HEK293 (cell line): ENCODE measurements at regions not wholly inside any gene's neighbourhood (a gene's known extent, or its start where the extent isn't known, plus 50 kb on each side); places are given as distances from the start of the nearest gene placed in this dataset.

Source experiments
- CTCF ChIA-PET: fragments of 350-600 bp; formaldehyde crosslinking; extraction: SDS; loops from one replicate; lab custom pipeline; 2021; ENCODE audit warnings: antibody characterized with exemption; lab: Yijun Ruan, JAX
- POLR2A ChIA-PET: fragments of 300-600 bp; formaldehyde crosslinking; extraction: SDS; loops from one replicate; lab custom pipeline; 2020; ENCODE audit warnings: antibody characterized with exemption, inconsistent platforms; lab: Yijun Ruan, JAX
- H3K27ac ChIP-seq: fragments of 200-500 bp; sonication (Bioruptor generic); 2 replicates; pipeline ENCODE4 v1.5.1; 2014; ENCODE audit warnings: low read depth, low read length, control low read depth, inconsistent platforms; ENCODE audit errors: extremely low read depth
- H3K36me3 ChIP-seq, 2 experiments: fragments of 200-500 bp in 1 of 2; sonication (Bioruptor generic) in 1 of 2; 1 replicate in 1 of 2; 2 replicates in 1 of 2; pipeline ENCODE4 v1.5.1; 2014 to 2017; ENCODE audit warnings: inconsistent platforms in 2 of 2, low read length in 2 of 2; ENCODE audit not compliant: control insufficient read depth in 2 of 2, insufficient read depth in 1 of 2
- H3K4me1 ChIP-seq: fragments of 200-500 bp; sonication (Bioruptor generic); 2 replicates; pipeline ENCODE4 v1.5.1; 2014; ENCODE audit warnings: mild to moderate bottlenecking, low read length, inconsistent platforms; ENCODE audit not compliant: control insufficient read depth, insufficient read depth
- H3K4me3 ChIP-seq: 2 replicates; pipeline ENCODE4 v1.5.1; 2011; ENCODE audit warnings: low read depth, mild to moderate bottlenecking, control low read depth, low read length, moderate library complexity
- H3K9me3 ChIP-seq: fragments of 200-500 bp; sonication (Bioruptor generic); 2 replicates; pipeline ENCODE4 v1.5.1; 2014; ENCODE audit warnings: low read depth, low read length, inconsistent platforms; ENCODE audit not compliant: control insufficient read depth, insufficient read depth
- HOXA7 ChIP-seq: sonication (generic); formaldehyde crosslinking; IDR thresholded peaks from 2 replicates; pipeline ENCODE4 v1.8.1; 2022; ENCODE audit warnings: missing genetic modification reagents, borderline replicate concordance
- OSR2 ChIP-seq: fragments of 450-650 bp; formaldehyde crosslinking; IDR thresholded peaks from 2 replicates; pipeline ENCODE4 v1.5.1; 2016; ENCODE audit warnings: missing biosample characterization, missing genetic modification characterization
- RBAK ChIP-seq: fragments of 450-650 bp; formaldehyde crosslinking; IDR thresholded peaks from 2 replicates; pipeline ENCODE4 v1.5.1; 2016; ENCODE audit warnings: missing biosample characterization, missing genetic modification characterization
- SCRT2 ChIP-seq: fragments of 450-650 bp; formaldehyde crosslinking; IDR thresholded peaks from 2 replicates; pipeline ENCODE4 v1.5.1; 2016; ENCODE audit warnings: missing biosample characterization, missing genetic modification characterization
- ZBTB8A ChIP-seq: fragments of 450-650 bp; formaldehyde crosslinking; IDR thresholded peaks from 2 replicates; pipeline ENCODE4 v1.5.1; 2016; ENCODE audit warnings: missing biosample characterization, missing genetic modification characterization
- ZNF2 ChIP-seq: fragments of 450-650 bp; formaldehyde crosslinking; IDR thresholded peaks from 2 replicates; pipeline ENCODE4 v1.5.1; 2016; ENCODE audit warnings: missing biosample characterization, missing genetic modification characterization
- ZNF266 ChIP-seq: fragments of 450-650 bp; formaldehyde crosslinking; IDR thresholded peaks from 2 replicates; pipeline ENCODE4 v1.5.1; 2016; ENCODE audit warnings: missing biosample characterization, missing genetic modification characterization, low read depth
- ZNF394 ChIP-seq: fragments of 450-650 bp; formaldehyde crosslinking; IDR thresholded peaks from 2 replicates; pipeline ENCODE4 v1.5.1; 2016; ENCODE audit warnings: missing biosample characterization, missing genetic modification characterization, mild to moderate bottlenecking, moderate library complexity, borderline replicate concordance
- ZNF510 ChIP-seq: fragments of 450-650 bp; formaldehyde crosslinking; IDR thresholded peaks from 2 replicates; pipeline ENCODE4 v1.5.1; 2018; ENCODE audit warnings: mild to moderate bottlenecking, missing genetic modification characterization, missing biosample characterization; ENCODE audit not compliant: insufficient replicate concordance
- ZNF561 ChIP-seq: fragments of 450-650 bp; IDR thresholded peaks from 2 replicates; pipeline ENCODE4 v1.5.1; 2018; ENCODE audit warnings: missing biosample characterization, missing genetic modification characterization, borderline replicate concordance
- ZNF629 ChIP-seq: fragments of 450-650 bp; formaldehyde crosslinking; IDR thresholded peaks from 2 replicates; pipeline ENCODE4 v1.5.1; 2017; ENCODE audit warnings: missing biosample characterization, missing genetic modification characterization
- ZNF701 ChIP-seq: fragments of 450-650 bp; formaldehyde crosslinking; IDR thresholded peaks from 2 replicates; pipeline ENCODE4 v1.5.1; 2016; ENCODE audit warnings: missing biosample characterization, missing genetic modification characterization
- ZNF76 ChIP-seq: fragments of 450-650 bp; formaldehyde crosslinking; IDR thresholded peaks from 2 replicates; pipeline ENCODE4; 2016; ENCODE audit warnings: low read depth, missing biosample characterization, missing genetic modification characterization, borderline replicate concordance
- ZNF792 ChIP-seq: fragments of 450-650 bp; formaldehyde crosslinking; IDR thresholded peaks from 2 replicates; pipeline ENCODE4 v1.5.1; 2016; ENCODE audit warnings: missing biosample characterization, missing genetic modification characterization
- ZNF843 ChIP-seq: fragments of 450-650 bp; formaldehyde crosslinking; IDR thresholded peaks from 2 replicates; pipeline ENCODE4 v1.5.1; 2016; ENCODE audit warnings: missing biosample characterization, missing genetic modification characterization
- TF ChIP-seq, protein P1 (sequence below): fragments of 450-650 bp; formaldehyde crosslinking; IDR thresholded peaks from 2 replicates; pipeline ENCODE4 v1.5.1; 2016; ENCODE audit warnings: missing biosample characterization, missing genetic modification characterization
- TF ChIP-seq, protein P2 (sequence below): fragments of 450-650 bp; formaldehyde crosslinking; IDR thresholded peaks from 2 replicates; pipeline ENCODE4 v1.5.1; 2017; ENCODE audit warnings: missing biosample characterization, missing genetic modification characterization
- TF ChIP-seq, protein P3 (sequence below): fragments of 450-650 bp; formaldehyde crosslinking; IDR thresholded peaks from 2 replicates; pipeline ENCODE4 v1.5.1; 2016; ENCODE audit warnings: missing biosample characterization, missing genetic modification characterization
- TF ChIP-seq, protein P4 (sequence below): fragments of 450-650 bp; formaldehyde crosslinking; IDR thresholded peaks from 2 replicates; pipeline ENCODE4 v1.5.1; 2016; ENCODE audit warnings: missing biosample characterization, missing genetic modification characterization
- TF ChIP-seq, protein P5 (sequence below): sonication (generic); formaldehyde crosslinking; IDR thresholded peaks from 2 replicates; pipeline ENCODE4 v1.8.1; 2022; ENCODE audit warnings: mild to moderate bottlenecking, moderate library complexity, missing genetic modification reagents
- TF ChIP-seq, protein P6 (sequence below): fragments of 450-650 bp; formaldehyde crosslinking; IDR thresholded peaks from 2 replicates; pipeline ENCODE4 v1.5.1; 2016; ENCODE audit warnings: missing biosample characterization, missing genetic modification characterization
- TF ChIP-seq, protein P7 (sequence below): fragments of 450-650 bp; formaldehyde crosslinking; IDR thresholded peaks from 2 replicates; pipeline ENCODE4 v1.5.1; 2017; ENCODE audit warnings: missing biosample characterization, missing genetic modification characterization

DNA sequence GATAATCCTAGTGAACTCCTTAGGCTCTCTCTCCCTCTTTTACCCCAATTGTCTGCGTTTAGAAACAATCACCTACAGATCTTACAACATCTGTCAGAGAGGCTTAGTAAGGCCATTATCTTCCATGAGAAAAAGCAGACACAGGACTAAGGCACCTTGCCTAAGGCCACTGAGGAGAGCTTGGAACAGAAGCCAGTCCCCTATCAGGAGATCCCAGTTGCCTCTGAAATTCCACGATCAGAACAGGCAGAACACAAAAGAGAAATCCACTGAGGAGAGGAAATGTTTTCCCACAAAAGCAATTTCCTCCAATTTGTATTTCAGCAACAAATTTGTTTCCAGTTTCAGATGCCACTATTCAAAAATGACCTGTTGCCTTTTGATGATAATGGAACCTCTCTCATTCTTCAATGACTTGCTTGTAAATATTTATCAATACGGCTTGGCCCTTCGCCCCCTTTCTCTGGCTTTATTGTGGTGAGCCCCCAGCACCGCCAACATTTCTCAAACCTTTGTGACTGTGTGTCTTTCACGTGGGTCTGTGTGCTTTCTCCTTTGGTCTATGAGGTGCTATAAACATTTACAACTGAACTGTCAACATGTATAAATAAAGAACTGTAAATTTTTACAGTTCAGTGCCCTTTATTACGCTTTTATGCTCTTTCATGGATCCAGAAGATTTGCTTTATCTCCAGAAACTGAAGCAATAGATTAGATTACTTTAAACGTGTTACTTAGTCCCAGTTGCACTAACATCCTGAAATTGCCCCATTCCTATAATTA, 187.8 kb upstream of the PHACTR1 start:
- peak overlapping the region; percentile 47 for H3K27ac ChIP-seq
- H3K9me3 ChIP-seq: no peaks in the 10 kb centered on the region
- no peaks in the 10 kb centered on the region for H3K36me3 ChIP-seq
- ChIA-PET CTCF (interaction anchor here (0.6 to 0.7 kb wide), 3 partner anchors 8 to 242 kb away, joined by 3 read pairs; no protein-coding TSS in a partner anchor), POLR2A (no interaction called here)
- H3K4me3 ChIP-seq: no peak overlapping the region
- H3K4me1 ChIP-seq: peaks cover 14% of the 10 kb centered on the region
- TF ChIP-seq HOXA7 (CRISPR knock-in tag) (no peak), ZNF701 (no peak), ZBTB8A (0 out of 2 replicates have a peak, but pooled peaks have one; percentile 16), SCRT2 (tag by site-specific recombination) (peak; percentile 89), OSR2 (tag by site-specific recombination) (peak; percentile 91), ZNF510 (tag by site-specific recombination) (no peak), ZNF76 (tag by site-specific recombination) (peak; percentile 25; the same call in 1 of the 2 replicates), RBAK (tag by site-specific recombination) (no peak), ZNF629 (tag by site-specific recombination) (peak; percentile 47), ZNF2 (peak; percentile 41; the same call in 1 of the 2 replicates), ZNF792 (tag by site-specific recombination) (no peak), ZNF266 (tag by site-specific recombination) (no peak), ZNF561 (tag by site-specific recombination) (0 out of 2 replicates have a peak, but pooled peaks have one; percentile 41), ZNF394 (peak; percentile 31; the same call in 1 of the 2 replicates), ZNF843 (tag by site-specific recombination) (peak; percentile 98)
- TF ChIP-seq, protein P1, sequence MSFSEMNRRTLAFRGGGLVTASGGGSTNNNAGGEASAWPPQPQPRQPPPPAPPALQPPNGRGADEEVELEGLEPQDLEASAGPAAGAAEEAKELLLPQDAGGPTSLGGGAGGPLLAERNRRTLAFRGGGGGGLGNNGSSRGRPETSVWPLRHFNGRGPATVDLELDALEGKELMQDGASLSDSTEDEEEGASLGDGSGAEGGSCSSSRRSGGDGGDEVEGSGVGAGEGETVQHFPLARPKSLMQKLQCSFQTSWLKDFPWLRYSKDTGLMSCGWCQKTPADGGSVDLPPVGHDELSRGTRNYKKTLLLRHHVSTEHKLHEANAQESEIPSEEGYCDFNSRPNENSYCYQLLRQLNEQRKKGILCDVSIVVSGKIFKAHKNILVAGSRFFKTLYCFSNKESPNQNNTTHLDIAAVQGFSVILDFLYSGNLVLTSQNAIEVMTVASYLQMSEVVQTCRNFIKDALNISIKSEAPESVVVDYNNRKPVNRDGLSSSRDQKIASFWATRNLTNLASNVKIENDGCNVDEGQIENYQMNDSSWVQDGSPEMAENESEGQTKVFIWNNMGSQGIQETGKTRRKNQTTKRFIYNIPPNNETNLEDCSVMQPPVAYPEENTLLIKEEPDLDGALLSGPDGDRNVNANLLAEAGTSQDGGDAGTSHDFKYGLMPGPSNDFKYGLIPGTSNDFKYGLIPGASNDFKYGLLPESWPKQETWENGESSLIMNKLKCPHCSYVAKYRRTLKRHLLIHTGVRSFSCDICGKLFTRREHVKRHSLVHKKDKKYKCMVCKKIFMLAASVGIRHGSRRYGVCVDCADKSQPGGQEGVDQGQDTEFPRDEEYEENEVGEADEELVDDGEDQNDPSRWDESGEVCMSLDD: no peak
- TF ChIP-seq, protein P2, sequence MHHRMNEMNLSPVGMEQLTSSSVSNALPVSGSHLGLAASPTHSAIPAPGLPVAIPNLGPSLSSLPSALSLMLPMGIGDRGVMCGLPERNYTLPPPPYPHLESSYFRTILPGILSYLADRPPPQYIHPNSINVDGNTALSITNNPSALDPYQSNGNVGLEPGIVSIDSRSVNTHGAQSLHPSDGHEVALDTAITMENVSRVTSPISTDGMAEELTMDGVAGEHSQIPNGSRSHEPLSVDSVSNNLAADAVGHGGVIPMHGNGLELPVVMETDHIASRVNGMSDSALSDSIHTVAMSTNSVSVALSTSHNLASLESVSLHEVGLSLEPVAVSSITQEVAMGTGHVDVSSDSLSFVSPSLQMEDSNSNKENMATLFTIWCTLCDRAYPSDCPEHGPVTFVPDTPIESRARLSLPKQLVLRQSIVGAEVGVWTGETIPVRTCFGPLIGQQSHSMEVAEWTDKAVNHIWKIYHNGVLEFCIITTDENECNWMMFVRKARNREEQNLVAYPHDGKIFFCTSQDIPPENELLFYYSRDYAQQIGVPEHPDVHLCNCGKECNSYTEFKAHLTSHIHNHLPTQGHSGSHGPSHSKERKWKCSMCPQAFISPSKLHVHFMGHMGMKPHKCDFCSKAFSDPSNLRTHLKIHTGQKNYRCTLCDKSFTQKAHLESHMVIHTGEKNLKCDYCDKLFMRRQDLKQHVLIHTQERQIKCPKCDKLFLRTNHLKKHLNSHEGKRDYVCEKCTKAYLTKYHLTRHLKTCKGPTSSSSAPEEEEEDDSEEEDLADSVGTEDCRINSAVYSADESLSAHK (tag by site-specific recombination): peak; percentile 94
- TF ChIP-seq, protein P3, sequence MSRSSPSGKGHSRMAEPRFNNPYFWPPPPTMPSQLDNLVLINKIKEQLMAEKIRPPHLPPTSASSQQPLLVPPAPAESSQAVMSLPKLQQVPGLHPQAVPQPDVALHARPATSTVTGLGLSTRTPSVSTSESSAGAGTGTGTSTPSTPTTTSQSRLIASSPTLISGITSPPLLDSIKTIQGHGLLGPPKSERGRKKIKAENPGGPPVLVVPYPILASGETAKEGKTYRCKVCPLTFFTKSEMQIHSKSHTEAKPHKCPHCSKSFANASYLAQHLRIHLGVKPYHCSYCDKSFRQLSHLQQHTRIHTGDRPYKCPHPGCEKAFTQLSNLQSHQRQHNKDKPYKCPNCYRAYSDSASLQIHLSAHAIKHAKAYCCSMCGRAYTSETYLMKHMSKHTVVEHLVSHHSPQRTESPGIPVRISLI (tag by site-specific recombination): no peak
- TF ChIP-seq, protein P4, sequence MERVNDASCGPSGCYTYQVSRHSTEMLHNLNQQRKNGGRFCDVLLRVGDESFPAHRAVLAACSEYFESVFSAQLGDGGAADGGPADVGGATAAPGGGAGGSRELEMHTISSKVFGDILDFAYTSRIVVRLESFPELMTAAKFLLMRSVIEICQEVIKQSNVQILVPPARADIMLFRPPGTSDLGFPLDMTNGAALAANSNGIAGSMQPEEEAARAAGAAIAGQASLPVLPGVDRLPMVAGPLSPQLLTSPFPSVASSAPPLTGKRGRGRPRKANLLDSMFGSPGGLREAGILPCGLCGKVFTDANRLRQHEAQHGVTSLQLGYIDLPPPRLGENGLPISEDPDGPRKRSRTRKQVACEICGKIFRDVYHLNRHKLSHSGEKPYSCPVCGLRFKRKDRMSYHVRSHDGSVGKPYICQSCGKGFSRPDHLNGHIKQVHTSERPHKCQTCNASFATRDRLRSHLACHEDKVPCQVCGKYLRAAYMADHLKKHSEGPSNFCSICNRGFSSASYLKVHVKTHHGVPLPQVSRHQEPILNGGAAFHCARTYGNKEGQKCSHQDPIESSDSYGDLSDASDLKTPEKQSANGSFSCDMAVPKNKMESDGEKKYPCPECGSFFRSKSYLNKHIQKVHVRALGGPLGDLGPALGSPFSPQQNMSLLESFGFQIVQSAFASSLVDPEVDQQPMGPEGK (tag by site-specific recombination): peak; percentile 30; the same call in 1 of the 2 replicates
- TF ChIP-seq, protein P5, sequence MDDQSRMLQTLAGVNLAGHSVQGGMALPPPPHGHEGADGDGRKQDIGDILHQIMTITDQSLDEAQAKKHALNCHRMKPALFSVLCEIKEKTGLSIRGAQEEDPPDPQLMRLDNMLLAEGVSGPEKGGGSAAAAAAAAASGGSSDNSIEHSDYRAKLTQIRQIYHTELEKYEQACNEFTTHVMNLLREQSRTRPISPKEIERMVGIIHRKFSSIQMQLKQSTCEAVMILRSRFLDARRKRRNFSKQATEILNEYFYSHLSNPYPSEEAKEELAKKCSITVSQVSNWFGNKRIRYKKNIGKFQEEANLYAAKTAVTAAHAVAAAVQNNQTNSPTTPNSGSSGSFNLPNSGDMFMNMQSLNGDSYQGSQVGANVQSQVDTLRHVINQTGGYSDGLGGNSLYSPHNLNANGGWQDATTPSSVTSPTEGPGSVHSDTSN: no peak
- TF ChIP-seq, protein P6, sequence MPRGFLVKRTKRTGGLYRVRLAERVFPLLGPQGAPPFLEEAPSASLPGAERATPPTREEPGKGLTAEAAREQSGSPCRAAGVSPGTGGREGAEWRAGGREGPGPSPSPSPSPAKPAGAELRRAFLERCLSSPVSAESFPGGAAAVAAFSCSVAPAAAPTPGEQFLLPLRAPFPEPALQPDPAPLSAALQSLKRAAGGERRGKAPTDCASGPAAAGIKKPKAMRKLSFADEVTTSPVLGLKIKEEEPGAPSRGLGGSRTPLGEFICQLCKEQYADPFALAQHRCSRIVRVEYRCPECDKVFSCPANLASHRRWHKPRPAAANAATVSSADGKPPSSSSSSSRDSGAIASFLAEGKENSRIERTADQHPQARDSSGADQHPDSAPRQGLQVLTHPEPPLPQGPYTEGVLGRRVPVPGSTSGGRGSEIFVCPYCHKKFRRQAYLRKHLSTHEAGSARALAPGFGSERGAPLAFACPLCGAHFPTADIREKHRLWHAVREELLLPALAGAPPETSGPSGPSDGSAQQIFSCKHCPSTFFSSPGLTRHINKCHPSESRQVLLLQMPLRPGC (tag by site-specific recombination): no peak
- TF ChIP-seq, protein P7, sequence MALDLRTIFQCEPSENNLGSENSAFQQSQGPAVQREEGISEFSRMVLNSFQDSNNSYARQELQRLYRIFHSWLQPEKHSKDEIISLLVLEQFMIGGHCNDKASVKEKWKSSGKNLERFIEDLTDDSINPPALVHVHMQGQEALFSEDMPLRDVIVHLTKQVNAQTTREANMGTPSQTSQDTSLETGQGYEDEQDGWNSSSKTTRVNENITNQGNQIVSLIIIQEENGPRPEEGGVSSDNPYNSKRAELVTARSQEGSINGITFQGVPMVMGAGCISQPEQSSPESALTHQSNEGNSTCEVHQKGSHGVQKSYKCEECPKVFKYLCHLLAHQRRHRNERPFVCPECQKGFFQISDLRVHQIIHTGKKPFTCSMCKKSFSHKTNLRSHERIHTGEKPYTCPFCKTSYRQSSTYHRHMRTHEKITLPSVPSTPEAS: peak; percentile 39; the same call in 1 of the 2 replicates
